KMS-11 (cell line): ENCODE measurements at regions not wholly inside any gene's neighbourhood (a gene's known extent, or its start where the extent isn't known, plus 50 kb on each side); places are given as distances from the start of the nearest gene placed in this dataset.
A peak's percentile ranks its signal among the peaks of the same experiment; 100 is the strongest.

Source experiments
- H2AFZ ChIP-seq: fragments of 200-600 bp; sonication (generic); 2 replicates; pipeline ENCODE4 v1.6.1; 2016; ENCODE audit warnings: antibody characterized with exemption, mixed run types, low read depth
- H3K27ac ChIP-seq: fragments of 200-600 bp; sonication (generic); 2 replicates; pipeline ENCODE4 v1.6.1; 2016; ENCODE audit warnings: mild to moderate bottlenecking, mixed run types
- H3K27me3 ChIP-seq: fragments of 200-600 bp; sonication (generic); 2 replicates; pipeline ENCODE4 v1.6.1; 2017; ENCODE audit warnings: mild to moderate bottlenecking, low read depth, mixed run types, moderate library complexity; ENCODE audit not compliant: insufficient read depth
- H3K36me3 ChIP-seq: fragments of 200-600 bp; sonication (generic); 2 replicates; pipeline ENCODE4 v1.6.1; 2017; ENCODE audit warnings: mild to moderate bottlenecking, mixed run types; ENCODE audit not compliant: insufficient read depth
- H3K4me1 ChIP-seq: fragments of 200-600 bp; sonication (generic); 2 replicates; pipeline ENCODE4 v1.6.1; 2016; ENCODE audit warnings: mild to moderate bottlenecking, low read depth, mixed run types; ENCODE audit not compliant: poor library complexity, severe bottlenecking
- H3K4me2 ChIP-seq: fragments of 200-600 bp; sonication (generic); 2 replicates; pipeline ENCODE4 v1.7.0; 2016; ENCODE audit warnings: mild to moderate bottlenecking, mixed run types
- H3K4me3 ChIP-seq: fragments of 200-600 bp; sonication (generic); IDR thresholded peaks from 2 replicates; pipeline ENCODE4 v1.6.1; 2017; ENCODE audit warnings: low read depth, low read length, mixed read lengths; ENCODE audit not compliant: insufficient read depth
- H3K79me2 ChIP-seq: fragments of 200-600 bp; sonication (generic); 2 replicates; pipeline ENCODE4 v1.6.1; 2016; ENCODE audit warnings: low read depth, mixed run types; ENCODE audit not compliant: insufficient read depth
- H3K9ac ChIP-seq: fragments of 200-600 bp; sonication (generic); 2 replicates; pipeline ENCODE4 v1.6.1; 2016; ENCODE audit warnings: mild to moderate bottlenecking, mixed run types
- H4K20me1 ChIP-seq: fragments of 200-600 bp; sonication (generic); 2 replicates; pipeline ENCODE4 v1.6.1; 2016; ENCODE audit warnings: mild to moderate bottlenecking, mixed run types; ENCODE audit not compliant: insufficient read depth
- TF ChIP-seq, protein P1 (sequence below): fragments of 200-600 bp; sonication (generic); conservative IDR thresholded peaks from 2 replicates; pipeline ENCODE4 v1.6.1; 2017; ENCODE audit warnings: low read depth, mild to moderate bottlenecking, antibody characterized with exemption, low read length, moderate library complexity, mixed read lengths

DNA sequence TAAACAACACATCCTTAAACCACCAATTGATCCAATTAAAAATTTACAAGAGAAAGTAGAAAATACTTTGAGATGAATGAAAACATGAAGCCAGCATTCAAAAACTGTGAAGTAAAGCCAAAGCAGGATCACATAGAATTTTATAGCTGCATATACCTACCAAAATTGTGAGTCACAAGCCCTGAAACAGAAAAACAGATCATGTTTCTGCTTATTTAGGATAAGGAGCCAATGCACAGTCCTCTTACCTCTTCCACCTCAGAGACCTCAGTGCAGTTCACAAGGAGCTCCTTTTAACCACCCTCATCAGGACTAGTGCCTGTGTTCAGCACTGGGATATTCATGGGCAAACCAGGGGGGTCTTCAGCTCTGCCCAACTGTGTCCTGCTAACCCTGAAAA is 386.7 kb downstream of the TECRL start:
- Histone ChIP-seq H3K27me3 (no peaks in the 10 kb centered on the region), H2AFZ (no peak overlapping the region), H3K9ac (no peak overlapping the region), H3K4me3 (no peak overlapping the region), H3K36me3 (no peaks in the 10 kb centered on the region; the same call in 1 of the 2 replicates), H3K27ac (no peak overlapping the region), H3K4me2 (no peak overlapping the region), H4K20me1 (no peaks in the 10 kb centered on the region), H3K4me1 (no peaks in the 10 kb centered on the region), H3K79me2 (no peaks in the 10 kb centered on the region)
- TF ChIP-seq, protein P1, sequence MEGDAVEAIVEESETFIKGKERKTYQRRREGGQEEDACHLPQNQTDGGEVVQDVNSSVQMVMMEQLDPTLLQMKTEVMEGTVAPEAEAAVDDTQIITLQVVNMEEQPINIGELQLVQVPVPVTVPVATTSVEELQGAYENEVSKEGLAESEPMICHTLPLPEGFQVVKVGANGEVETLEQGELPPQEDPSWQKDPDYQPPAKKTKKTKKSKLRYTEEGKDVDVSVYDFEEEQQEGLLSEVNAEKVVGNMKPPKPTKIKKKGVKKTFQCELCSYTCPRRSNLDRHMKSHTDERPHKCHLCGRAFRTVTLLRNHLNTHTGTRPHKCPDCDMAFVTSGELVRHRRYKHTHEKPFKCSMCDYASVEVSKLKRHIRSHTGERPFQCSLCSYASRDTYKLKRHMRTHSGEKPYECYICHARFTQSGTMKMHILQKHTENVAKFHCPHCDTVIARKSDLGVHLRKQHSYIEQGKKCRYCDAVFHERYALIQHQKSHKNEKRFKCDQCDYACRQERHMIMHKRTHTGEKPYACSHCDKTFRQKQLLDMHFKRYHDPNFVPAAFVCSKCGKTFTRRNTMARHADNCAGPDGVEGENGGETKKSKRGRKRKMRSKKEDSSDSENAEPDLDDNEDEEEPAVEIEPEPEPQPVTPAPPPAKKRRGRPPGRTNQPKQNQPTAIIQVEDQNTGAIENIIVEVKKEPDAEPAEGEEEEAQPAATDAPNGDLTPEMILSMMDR: no peak

- TF ChIP-seq, protein P1: no peak
- Histone ChIP-seq H4K20me1 (no peaks in the 10 kb centered on the region), H3K27ac (no peak overlapping the region), H3K79me2 (no peaks in the 10 kb centered on the region), H2AFZ (no peak overlapping the region), H3K4me1 (peaks cover 6% of the 10 kb centered on the region), H3K36me3 (no peaks in the 10 kb centered on the region; the same call in 1 of the 2 replicates), H3K4me2 (no peak overlapping the region), H3K4me3 (no peak overlapping the region), H3K27me3 (no peaks in the 10 kb centered on the region), H3K9ac (no peak overlapping the region)
Measured at GRCh38 chr4:64016893-64017292, 392.4 kb downstream of the TECRL start.

- Histone ChIP-seq H2AFZ (no peak overlapping the region), H4K20me1 (no peaks in the 10 kb centered on the region), H3K27ac (no peak overlapping the region), H3K4me1 (peaks cover 6% of the 10 kb centered on the region), H3K36me3 (no peaks in the 10 kb centered on the region), H3K79me2 (no peaks in the 10 kb centered on the region), H3K27me3 (no peaks in the 10 kb centered on the region), H3K4me2 (no peak overlapping the region), H3K9ac (no peak overlapping the region), H3K4me3 (no peak overlapping the region)
- TF ChIP-seq, protein P1: no peak
Measured at GRCh38 chr4:64014647-64015046, 394.6 kb downstream of the TECRL start.

- no peaks in the 10 kb centered on the region for H3K36me3 ChIP-seq
- H3K27ac ChIP-seq: peak overlapping the region; percentile 97
- no peaks in the 10 kb centered on the region for H3K79me2 ChIP-seq
- H3K4me1 ChIP-seq: peaks cover 47% of the 10 kb centered on the region
- TF ChIP-seq, protein P1: no peak
- H3K9ac ChIP-seq: peak overlapping the region; percentile 62
- peak overlapping the region; percentile 17 for H3K4me3 ChIP-seq
- H2AFZ ChIP-seq: peak overlapping the region; percentile 83
- H3K4me2 ChIP-seq: peak overlapping the region; percentile 98
- no peaks in the 10 kb centered on the region for H3K27me3 ChIP-seq
- H4K20me1 ChIP-seq: no peaks in the 10 kb centered on the region
Measured at GRCh38 chr4:64001229-64001898, 407.9 kb downstream of the TECRL start.
